GM12875 (cell line): ENCODE measurements at regions not wholly inside any gene's neighbourhood (a gene's known extent, or its start where the extent isn't known, plus 50 kb on each side); places are given as distances from the start of the nearest gene placed in this dataset.

Experiments used
- H3K4me3 ChIP-seq: one replicate; pipeline ENCODE4 v1.5.1; 2011; ENCODE audit warnings: low read depth, low read length, control low read depth
- TF ChIP-seq, protein P1 (sequence below): IDR thresholded peaks from 2 replicates; pipeline ENCODE4 v1.5.1; 2011; ENCODE audit warnings: low read depth, mild to moderate bottlenecking, control low read depth, inconsistent platforms, low read length, moderate library complexity, borderline replicate concordance; ENCODE audit not compliant: insufficient read depth

DNA sequence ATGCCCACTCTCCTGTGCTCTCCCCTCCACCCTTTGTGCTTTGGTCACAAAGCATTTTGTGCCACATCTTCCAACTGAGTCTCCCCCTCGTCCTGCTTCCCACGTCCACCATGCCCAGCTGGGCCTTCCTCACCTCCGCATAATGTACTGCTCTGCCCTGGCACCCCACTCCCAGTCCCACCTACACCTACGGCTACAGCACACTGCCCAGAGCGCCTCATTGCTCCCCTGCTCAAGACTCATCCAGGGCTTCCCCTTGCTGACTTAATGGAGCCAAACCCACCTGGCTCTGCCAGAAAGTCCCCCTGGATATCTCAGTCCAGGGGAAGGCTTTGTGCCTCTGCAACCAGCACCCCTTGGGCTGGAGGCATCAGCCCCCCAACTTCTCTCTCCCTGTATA is 299.2 kb upstream of the ZMIZ1 start:
- TF ChIP-seq, protein P1, sequence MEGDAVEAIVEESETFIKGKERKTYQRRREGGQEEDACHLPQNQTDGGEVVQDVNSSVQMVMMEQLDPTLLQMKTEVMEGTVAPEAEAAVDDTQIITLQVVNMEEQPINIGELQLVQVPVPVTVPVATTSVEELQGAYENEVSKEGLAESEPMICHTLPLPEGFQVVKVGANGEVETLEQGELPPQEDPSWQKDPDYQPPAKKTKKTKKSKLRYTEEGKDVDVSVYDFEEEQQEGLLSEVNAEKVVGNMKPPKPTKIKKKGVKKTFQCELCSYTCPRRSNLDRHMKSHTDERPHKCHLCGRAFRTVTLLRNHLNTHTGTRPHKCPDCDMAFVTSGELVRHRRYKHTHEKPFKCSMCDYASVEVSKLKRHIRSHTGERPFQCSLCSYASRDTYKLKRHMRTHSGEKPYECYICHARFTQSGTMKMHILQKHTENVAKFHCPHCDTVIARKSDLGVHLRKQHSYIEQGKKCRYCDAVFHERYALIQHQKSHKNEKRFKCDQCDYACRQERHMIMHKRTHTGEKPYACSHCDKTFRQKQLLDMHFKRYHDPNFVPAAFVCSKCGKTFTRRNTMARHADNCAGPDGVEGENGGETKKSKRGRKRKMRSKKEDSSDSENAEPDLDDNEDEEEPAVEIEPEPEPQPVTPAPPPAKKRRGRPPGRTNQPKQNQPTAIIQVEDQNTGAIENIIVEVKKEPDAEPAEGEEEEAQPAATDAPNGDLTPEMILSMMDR, result no peak
- no peak overlapping the region for H3K4me3 ChIP-seq

DNA sequence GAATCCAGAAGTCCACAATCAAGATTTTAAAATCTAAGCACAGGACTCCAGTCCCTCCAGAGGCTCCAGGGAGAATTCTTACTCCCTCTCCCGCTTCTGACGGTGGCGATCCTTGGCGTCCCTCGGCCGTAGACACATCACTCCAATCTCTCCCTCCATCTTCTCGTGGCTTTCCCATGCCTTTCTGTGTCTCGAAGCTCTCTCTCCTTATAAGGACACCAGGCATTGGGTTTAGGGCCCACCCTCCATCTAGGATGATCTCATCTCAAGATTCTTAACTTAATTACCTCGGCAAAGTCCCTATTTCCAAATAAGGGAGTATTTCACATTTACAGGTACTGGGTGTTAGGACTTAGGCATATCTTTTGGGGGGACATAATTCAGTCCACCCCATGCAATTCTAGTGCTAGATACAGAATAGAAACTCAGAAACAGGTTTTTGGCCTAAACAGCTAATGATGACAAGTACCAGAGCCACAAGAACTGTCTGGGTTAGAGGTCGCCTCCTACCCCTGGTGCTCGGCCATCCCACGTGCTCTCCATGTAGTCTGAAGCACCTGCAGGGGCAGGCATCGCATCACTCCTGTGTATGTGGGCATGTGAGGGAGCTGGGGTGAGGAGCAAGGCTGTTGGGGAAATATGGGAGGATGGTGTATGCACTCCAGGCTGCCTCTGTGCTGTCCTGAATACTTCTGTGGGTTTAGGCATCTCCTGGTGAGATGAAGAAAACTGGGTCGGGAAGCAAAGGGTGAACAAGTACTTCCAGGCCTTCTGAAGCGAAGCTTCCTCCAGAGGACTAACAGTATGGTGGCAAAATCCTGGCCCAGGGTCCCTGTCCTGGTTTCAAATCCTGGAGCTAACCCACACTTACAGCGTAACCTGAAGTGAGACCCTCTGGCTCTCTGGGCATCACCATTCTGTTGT is 298.3 kb upstream of the ZMIZ1 start:
- TF ChIP-seq, protein P1, result no peak

DNA sequence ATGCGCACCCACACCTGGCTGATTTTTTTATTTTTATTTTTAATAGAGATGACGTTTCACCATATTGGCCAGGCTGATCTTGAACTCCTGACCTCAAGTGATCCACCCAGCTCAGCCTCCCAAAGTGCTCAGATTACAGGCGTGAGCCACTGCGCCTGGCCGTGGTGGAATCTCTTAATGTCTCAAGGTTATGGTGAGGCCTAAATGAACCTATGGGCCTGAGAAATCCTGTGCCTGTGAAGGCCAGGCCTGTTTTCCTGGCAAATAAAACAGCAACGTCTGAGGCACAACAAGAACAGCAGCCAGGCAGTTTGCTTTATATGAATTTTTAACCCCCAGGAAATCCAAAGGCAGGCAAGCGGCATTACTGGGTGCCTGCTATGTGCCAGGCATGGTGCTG is 297.5 kb upstream of the ZMIZ1 start:
- TF ChIP-seq, protein P1, result no peak
- H3K4me3 ChIP-seq, result no peak overlapping the region

More for the DNA sequence above, 298.3 kb upstream of the ZMIZ1 start:
- H3K4me3 ChIP-seq, result no peak overlapping the region

DNA sequence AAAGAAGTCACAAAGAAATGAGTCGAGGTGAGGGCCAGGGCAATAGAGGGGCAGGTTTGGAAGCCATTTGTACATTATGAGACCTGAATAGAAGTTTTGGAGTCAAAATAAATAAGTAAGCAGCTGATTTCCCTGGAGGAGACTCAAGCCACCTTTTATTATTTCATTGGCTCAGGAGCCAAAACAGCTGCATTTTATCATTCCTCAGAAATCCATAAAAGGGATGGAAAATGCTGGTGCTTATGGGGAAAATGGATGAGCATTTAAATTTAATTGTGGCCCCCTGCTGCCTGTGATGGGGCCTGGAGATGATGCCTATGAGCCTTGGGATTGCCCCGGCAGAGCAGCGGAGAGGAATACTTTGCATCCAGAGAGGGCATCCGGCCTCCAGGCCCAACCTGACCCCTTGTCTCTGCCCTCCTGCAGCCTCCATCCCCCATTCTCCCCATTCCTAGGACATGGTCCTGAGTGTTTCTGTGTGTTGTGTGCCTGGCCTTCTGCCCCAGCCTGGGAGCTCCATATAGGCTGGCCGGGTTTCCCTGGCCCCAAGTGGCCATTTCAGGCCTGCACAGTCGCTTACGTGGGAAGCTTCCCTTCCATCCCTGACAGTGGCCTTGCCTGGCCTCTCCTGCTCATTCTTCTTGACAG is 296.8 kb upstream of the ZMIZ1 start:
- TF ChIP-seq, protein P1, result no peak
- H3K4me3 ChIP-seq, result no peak overlapping the region

DNA sequence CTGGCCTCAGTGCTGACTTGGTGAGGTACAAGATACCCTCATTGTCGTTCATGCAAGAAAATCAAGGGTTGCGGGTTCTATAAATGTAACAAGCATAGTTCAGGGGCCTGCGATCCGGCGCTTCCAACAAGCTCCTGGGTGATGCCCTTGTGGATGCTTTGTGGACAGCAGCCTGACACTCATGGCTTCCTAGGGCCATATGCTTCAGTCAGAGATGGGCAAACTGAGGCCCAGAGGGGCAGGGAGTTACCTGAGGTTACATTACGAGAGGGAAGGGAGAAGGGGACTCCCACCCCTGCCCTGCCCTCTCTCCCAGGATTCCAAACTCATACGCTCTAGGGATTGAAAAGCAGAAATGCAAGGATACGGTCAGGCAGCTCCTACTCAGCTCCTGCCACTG is 296.3 kb upstream of the ZMIZ1 start:
- H3K4me3 ChIP-seq, result no peak overlapping the region
- TF ChIP-seq, protein P1, result no peak

DNA sequence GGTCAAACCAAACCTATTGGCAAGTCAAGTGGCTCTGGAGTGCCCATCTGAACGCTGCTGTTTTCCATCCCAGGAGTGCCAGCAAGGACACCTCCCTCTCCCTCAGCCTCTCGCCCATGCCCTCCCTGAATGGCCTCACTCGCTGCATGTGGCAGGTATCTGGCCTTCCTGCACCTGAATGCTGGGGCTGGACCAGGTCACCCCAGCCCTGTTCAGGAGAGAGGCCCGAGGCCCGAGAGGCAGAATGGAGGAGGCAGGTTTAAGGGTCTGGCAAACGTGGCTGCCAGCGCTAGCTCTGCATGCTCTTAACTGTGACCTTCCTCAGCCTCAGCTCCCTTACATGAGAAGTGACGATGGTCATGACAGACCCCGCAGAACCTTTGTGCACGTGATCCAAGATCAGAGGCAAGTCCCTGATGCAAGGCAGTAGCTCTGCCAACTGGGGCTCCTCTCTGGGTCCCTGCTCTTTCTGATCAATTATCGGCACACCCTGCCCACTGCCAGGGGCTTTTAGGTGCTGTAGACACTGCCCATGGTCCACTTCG is 295.7 kb upstream of the ZMIZ1 start:
- TF ChIP-seq, protein P1, result no peak
- no peak overlapping the region for H3K4me3 ChIP-seq
